HPDE6-E6E7 (cell line): ENCODE measurements at regions not wholly inside any gene's neighbourhood (a gene's known extent, or its start where the extent isn't known, plus 50 kb on each side); places are given as distances from the start of the nearest gene placed in this dataset.

ENCODE experiments used
- DNase-seq: peaks from one replicate; pipeline ENCODE4 v3.0.0; 2011; ENCODE audit warnings: missing footprints; ENCODE audit errors: extremely low spot score

- DNase-seq = no peak
Measured at GRCh38 chr7:24341691-24342413, 57.9 kb downstream of the NPY start.

- DNase-seq = no peak
Measured at GRCh38 chr7:24343614-24344013, 59.6 kb downstream of the NPY start.

- no peak for DNase-seq
Measured at GRCh38 chr7:24346129-24346528, 62.1 kb downstream of the NPY start.

GRCh38 chr7:24346716-24347115, 62.7 kb downstream of the NPY start:
- no peak for DNase-seq

GRCh38 chr7:24349339-24349738, 65.3 kb downstream of the NPY start:
- no peak for DNase-seq

- DNase-seq = no peak
Measured at GRCh38 chr7:24354456-24354855, 70.5 kb downstream of the NPY start.

- no peak for DNase-seq
Measured at GRCh38 chr7:24356718-24357386, 72.9 kb downstream of the NPY start.

- DNase-seq = no peak
Measured at GRCh38 chr7:24361001-24361400, 77.0 kb downstream of the NPY start.

- no peak for DNase-seq
Measured at GRCh38 chr7:24365606-24366005, 81.6 kb downstream of the NPY start.

GRCh38 chr7:24366876-24367275, 82.9 kb downstream of the NPY start:
- DNase-seq = no peak

GRCh38 chr7:24368161-24368560, 84.2 kb downstream of the NPY start:
- no peak for DNase-seq

GRCh38 chr7:24370541-24370940, 86.6 kb downstream of the NPY start:
- DNase-seq = no peak

GRCh38 chr7:24372961-24373955, 89.3 kb downstream of the NPY start:
- no peak for DNase-seq

- peak; percentile 66 for DNase-seq
Measured at GRCh38 chr7:24378871-24379616, 95.1 kb downstream of the NPY start.

- DNase-seq = peak; percentile 29
Measured at GRCh38 chr7:24381894-24382505, 98.0 kb downstream of the NPY start.

- no peak for DNase-seq
Measured at GRCh38 chr7:24383055-24383454, 99.1 kb downstream of the NPY start.

- DNase-seq = no peak
Measured at GRCh38 chr7:24384362-24385030, 100.5 kb downstream of the NPY start.

GRCh38 chr7:24388212-24388611, 104.2 kb downstream of the NPY start:
- no peak for DNase-seq

GRCh38 chr7:24390376-24391157, 106.6 kb downstream of the NPY start:
- DNase-seq = no peak

GRCh38 chr7:24392774-24393173, 108.8 kb downstream of the NPY start:
- DNase-seq = no peak
